MM.1S (cell line): ENCODE measurements at regions not wholly inside any gene's neighbourhood (a gene's known extent, or its start where the extent isn't known, plus 50 kb on each side); places are given as distances from the start of the nearest gene placed in this dataset.
"Not testable (repeated sequence)": the region's sequence is repeated elsewhere in the genome, so short reads cannot be mapped to it uniquely, and the experiment has no call there.

Experiments used
- DNase-seq: peaks from one replicate; pipeline ENCODE4 v3.0.0-alpha.2; 2015
- H2AFZ ChIP-seq: fragments of 300-600 bp; sonication (generic); 2 replicates; pipeline ENCODE4 v1.6.0; 2016; ENCODE audit warnings: antibody characterized with exemption, low read length
- H3F3A ChIP-seq: fragments of 300-600 bp; sonication (generic); 2 replicates; pipeline ENCODE4 v1.6.1; 2016; ENCODE audit warnings: mild to moderate bottlenecking, antibody characterized with exemption, low read length, moderate library complexity, mixed read lengths; ENCODE audit not compliant: insufficient read depth
- H3K27ac ChIP-seq: fragments of 300-600 bp; sonication (generic); 2 replicates; pipeline ENCODE4 v1.5.1; 2016; ENCODE audit warnings: mild to moderate bottlenecking, low read length
- H3K27me3 ChIP-seq: fragments of 300-600 bp; sonication (generic); replicated peaks from 2 replicates; pipeline ENCODE4 v1.6.0; 2016; ENCODE audit warnings: low read length; ENCODE audit not compliant: insufficient read depth
- H3K36me3 ChIP-seq: fragments of 300-600 bp; sonication (generic); replicated peaks from 2 replicates; pipeline ENCODE4 v1.6.1; 2016; ENCODE audit warnings: mild to moderate bottlenecking, low read length, mixed read lengths; ENCODE audit not compliant: insufficient read depth
- H3K4me1 ChIP-seq: fragments of 300-600 bp; sonication (generic); 2 replicates; pipeline ENCODE4 v1.6.1; 2016; ENCODE audit warnings: low read length, mixed read lengths
- H3K4me2 ChIP-seq: fragments of 300-600 bp; sonication (generic); 2 replicates; pipeline ENCODE4 v1.6.0; 2016; ENCODE audit warnings: low read depth, low read length
- H3K4me3 ChIP-seq: fragments of 300-600 bp; sonication (generic); 2 replicates; pipeline ENCODE4 v1.5.1; 2016; ENCODE audit warnings: low read length, mixed read lengths
- H3K79me2 ChIP-seq: fragments of 300-600 bp; sonication (generic); 2 replicates; pipeline ENCODE4 v1.6.1; 2016; ENCODE audit warnings: mixed run types, low read length, mixed read lengths
- H3K9ac ChIP-seq: fragments of 300-600 bp; sonication (generic); 2 replicates; pipeline ENCODE4 v1.6.1; 2016; ENCODE audit warnings: low read length, mixed read lengths
- H3K9me2 ChIP-seq: fragments of 300-600 bp; sonication (generic); replicated peaks from 2 replicates; pipeline ENCODE4 v1.6.1; 2016; ENCODE audit warnings: mild to moderate bottlenecking, low read length, mixed read lengths; ENCODE audit not compliant: insufficient read depth
- H3K9me3 ChIP-seq: fragments of 300-600 bp; sonication (generic); replicated peaks from 2 replicates; pipeline ENCODE4 v1.6.1; 2016; ENCODE audit warnings: mild to moderate bottlenecking, low read length, mixed read lengths; ENCODE audit not compliant: insufficient read depth
- H4K20me1 ChIP-seq: fragments of 300-600 bp; sonication (generic); 2 replicates; pipeline ENCODE4 v1.6.1; 2016; ENCODE audit warnings: mild to moderate bottlenecking, low read length, moderate library complexity, mixed read lengths; ENCODE audit not compliant: insufficient read depth
- EZH2 ChIP-seq: fragments of 300-600 bp; sonication (generic); optimal IDR thresholded peaks from 2 replicates; pipeline ENCODE3; 2017; ENCODE audit warnings: low read depth, mild to moderate bottlenecking, antibody characterized with exemption, low read length, mixed read lengths
- EZH2phosphoT487 ChIP-seq: fragments of 300-600 bp; sonication (generic); IDR thresholded peaks from 2 replicates; pipeline ENCODE4 v1.6.1; 2018; ENCODE audit warnings: antibody characterized with exemption, low read length
- TF ChIP-seq, protein P1 (sequence below): fragments of 300-600 bp; sonication (generic); IDR thresholded peaks from 2 replicates; pipeline ENCODE4 v1.5.1; 2016; ENCODE audit warnings: antibody characterized with exemption, low read length, mixed read lengths

DNA sequence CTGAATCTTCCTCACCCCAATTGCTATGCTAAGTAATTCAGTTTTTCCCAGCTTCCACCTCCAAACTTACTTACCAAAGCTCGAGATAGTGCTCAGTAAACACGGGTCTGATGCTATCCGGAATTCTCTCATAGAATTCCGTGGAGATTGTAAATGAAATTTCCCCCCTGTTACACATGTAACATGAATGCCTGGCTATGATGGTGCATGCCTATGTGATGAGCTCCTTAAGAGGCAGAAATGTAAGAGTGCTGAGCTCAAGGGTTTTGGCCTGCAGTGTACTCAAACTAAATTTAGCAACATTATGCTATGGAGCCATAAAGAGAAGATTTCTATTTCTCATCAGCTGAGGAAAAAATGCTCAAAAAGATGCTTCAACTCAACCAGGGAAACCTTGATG, 133.4 kb upstream of the FUT9 start:
- H3K9me3 ChIP-seq: no peaks in the 10 kb centered on the region
- no peak overlapping the region for H3K4me3 ChIP-seq
- H3K36me3 ChIP-seq: no peaks in the 10 kb centered on the region
- no peak for DNase-seq
- no peak overlapping the region for H3K27ac ChIP-seq
- H3K27me3 ChIP-seq: no peaks in the 10 kb centered on the region
- H3F3A ChIP-seq: no peaks in the 10 kb centered on the region
- no peaks in the 10 kb centered on the region for H3K9me2 ChIP-seq
- H3K4me2 ChIP-seq: no peak overlapping the region
- TF ChIP-seq, protein P1, sequence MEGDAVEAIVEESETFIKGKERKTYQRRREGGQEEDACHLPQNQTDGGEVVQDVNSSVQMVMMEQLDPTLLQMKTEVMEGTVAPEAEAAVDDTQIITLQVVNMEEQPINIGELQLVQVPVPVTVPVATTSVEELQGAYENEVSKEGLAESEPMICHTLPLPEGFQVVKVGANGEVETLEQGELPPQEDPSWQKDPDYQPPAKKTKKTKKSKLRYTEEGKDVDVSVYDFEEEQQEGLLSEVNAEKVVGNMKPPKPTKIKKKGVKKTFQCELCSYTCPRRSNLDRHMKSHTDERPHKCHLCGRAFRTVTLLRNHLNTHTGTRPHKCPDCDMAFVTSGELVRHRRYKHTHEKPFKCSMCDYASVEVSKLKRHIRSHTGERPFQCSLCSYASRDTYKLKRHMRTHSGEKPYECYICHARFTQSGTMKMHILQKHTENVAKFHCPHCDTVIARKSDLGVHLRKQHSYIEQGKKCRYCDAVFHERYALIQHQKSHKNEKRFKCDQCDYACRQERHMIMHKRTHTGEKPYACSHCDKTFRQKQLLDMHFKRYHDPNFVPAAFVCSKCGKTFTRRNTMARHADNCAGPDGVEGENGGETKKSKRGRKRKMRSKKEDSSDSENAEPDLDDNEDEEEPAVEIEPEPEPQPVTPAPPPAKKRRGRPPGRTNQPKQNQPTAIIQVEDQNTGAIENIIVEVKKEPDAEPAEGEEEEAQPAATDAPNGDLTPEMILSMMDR: no peak
- TF ChIP-seq EZH2 (no peak), EZH2phosphoT487 (no peak)
- no peak overlapping the region for H3K9ac ChIP-seq
- H2AFZ ChIP-seq: no peak overlapping the region
- H4K20me1 ChIP-seq: no peaks in the 10 kb centered on the region
- H3K79me2 ChIP-seq: no peaks in the 10 kb centered on the region
- no peaks in the 10 kb centered on the region for H3K4me1 ChIP-seq

DNA sequence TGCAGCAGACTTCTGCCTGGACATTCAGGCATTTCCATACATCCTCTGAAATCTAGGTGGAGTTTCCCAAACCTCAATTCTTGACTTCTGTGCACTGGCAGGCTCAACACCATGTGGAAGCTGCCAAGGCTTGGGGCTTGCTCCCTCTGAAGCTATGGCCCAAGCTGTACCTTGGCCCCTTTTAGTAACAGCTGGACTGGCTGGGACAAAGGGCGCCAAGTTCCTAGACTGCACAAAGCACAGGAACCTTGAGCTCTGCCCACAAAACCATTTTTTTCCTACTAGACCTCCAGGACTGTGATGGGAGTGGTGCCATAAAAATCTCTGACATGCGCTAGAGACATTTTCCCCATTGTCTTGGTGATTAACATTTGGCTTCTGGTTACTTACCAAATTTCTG, 127.1 kb upstream of the FUT9 start:
- not testable (repeated sequence) for H3K4me3 ChIP-seq, H2AFZ ChIP-seq, H4K20me1 ChIP-seq, H3K36me3 ChIP-seq, H3K4me1 ChIP-seq, H3K4me2 ChIP-seq, H3F3A ChIP-seq, H3K9me3 ChIP-seq, H3K9me2 ChIP-seq, H3K9ac ChIP-seq, H3K27me3 ChIP-seq, DNase-seq, H3K79me2 ChIP-seq, H3K27ac ChIP-seq

DNA sequence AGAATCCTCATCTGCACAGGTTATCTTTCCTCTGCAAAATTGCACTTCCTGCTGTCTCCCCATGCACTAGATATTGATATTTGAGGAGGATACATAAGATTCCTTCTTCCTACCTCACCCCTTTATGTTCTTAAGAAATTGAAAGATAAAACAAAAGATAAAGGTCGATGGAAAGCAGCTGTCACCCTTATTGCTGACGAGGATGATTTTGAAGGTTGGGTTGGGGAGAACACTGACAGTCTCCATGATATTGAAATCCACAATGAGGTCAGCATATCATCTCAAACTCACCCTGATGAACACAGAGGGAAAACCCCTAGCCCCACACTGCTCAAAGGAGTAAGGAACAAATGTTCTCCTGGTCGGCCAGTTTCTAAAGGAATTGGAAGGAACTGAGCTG, 110.6 kb upstream of the FUT9 start:
- Histone ChIP-seq H3K79me2 (no peaks in the 10 kb centered on the region), H3K9ac (no peak overlapping the region), H3K4me1 (no peaks in the 10 kb centered on the region), H3K36me3 (no peaks in the 10 kb centered on the region), H3K4me3 (no peak overlapping the region), H3K9me3 (no peaks in the 10 kb centered on the region), H4K20me1 (no peaks in the 10 kb centered on the region), H3K27me3 (no peaks in the 10 kb centered on the region), H3K9me2 (no peaks in the 10 kb centered on the region), H3K4me2 (no peak overlapping the region), H2AFZ (no peak overlapping the region), H3F3A (no peaks in the 10 kb centered on the region), H3K27ac (no peak overlapping the region)
- TF ChIP-seq, protein P1: no peak
- TF ChIP-seq EZH2phosphoT487: no peak
- no peak for TF ChIP-seq EZH2
- DNase-seq: no peak

DNA sequence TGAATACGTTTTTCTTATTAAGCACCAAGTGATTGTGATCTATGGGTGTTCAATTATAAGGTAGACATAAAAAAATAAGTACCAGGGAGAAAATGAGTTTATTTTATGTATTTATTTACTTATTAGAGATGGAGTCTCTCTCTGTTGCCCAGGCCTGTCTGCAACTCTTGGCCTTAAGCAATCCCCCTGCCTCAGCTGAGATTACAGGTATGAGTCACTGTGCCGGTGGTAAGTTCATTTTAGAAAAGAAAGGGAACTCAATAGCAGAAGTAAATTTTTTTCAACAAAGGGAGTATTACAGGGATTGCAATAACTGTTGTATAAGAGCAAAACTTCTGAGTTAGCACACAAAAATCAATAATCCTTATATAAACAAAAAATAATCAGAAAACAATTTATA, 98.7 kb upstream of the FUT9 start:
- H3K4me1 ChIP-seq: no peaks in the 10 kb centered on the region
- H3K4me3 ChIP-seq: no peak overlapping the region
- no peaks in the 10 kb centered on the region for H4K20me1 ChIP-seq
- no peak overlapping the region for H3K4me2 ChIP-seq
- H3K9me3 ChIP-seq: no peaks in the 10 kb centered on the region
- H3K9ac ChIP-seq: no peak overlapping the region
- no peak for DNase-seq
- no peak overlapping the region for H3K27ac ChIP-seq
- no peaks in the 10 kb centered on the region for H3K36me3 ChIP-seq
- no peaks in the 10 kb centered on the region for H3K79me2 ChIP-seq
- TF ChIP-seq EZH2phosphoT487: no peak
- TF ChIP-seq, protein P1: no peak
- TF ChIP-seq EZH2: no peak
- H3K9me2 ChIP-seq: no peaks in the 10 kb centered on the region
- no peak overlapping the region for H2AFZ ChIP-seq
- H3F3A ChIP-seq: no peaks in the 10 kb centered on the region
- no peaks in the 10 kb centered on the region for H3K27me3 ChIP-seq
